Stimulated activated naive CD8-positive, alpha-beta T cell treated with anti-CD3 and anti-CD28 coated beads, Interleukin-15, Interleukin-2, amounts not matched to agents 100 U/mL and 50 U/mL, for 24 hours (primary cell): ENCODE measurements at regions not wholly inside any gene's neighbourhood (a gene's known extent, or its start where the extent isn't known, plus 50 kb on each side); places are given as distances from the start of the nearest gene placed in this dataset.

Experiments
- ATAC-seq: fragments of 150-1000 bp; cut with Tn5 transposase; one replicate; pipeline ENCODE4 v1.10.0; 2021
- DNase-seq: peaks from one replicate; pipeline ENCODE4 v3.0.0; 2021

DNA sequence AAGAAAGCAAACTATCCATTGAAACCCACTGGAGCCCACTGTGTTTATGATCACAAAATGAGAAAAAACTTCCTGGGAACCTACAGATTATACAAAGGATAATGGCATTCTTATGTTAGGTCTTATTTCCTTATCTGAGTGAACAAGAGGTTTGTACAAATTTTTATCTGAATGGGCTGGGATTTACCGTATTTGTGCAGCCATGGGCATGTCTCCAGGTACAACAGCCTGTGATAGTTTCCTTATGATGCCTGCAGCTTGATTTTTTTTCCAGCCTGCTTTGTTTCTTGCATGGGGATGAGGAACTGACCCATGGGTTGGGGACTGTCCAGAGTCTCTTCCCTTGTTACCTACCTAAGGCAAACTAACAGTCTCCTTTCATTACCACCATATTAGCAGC is 244.0 kb upstream of the RBMY1B start:
- no peak for ATAC-seq
- no peak for DNase-seq

DNA sequence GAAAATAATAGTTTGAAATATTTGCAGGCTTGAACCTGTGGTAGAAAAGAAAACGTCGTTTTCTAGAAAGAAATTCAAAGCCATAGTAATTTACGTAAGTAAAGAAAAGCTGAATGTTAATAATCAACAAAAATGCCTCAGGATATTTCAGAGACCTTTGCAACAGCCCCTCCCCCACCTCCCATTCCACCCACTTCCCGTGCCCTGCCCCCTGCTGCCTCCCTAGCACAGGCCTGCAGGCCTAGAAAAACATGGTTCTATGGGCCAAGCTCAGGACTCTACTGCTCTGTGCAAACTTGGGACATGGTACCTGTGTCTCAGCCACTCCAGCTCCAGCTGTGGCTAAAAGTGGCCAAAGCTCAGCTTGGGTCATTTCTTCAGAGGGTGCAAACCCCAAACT is 223.4 kb upstream of the RBMY1B start:
- ATAC-seq (no peak), DNase-seq (no peak)

DNA sequence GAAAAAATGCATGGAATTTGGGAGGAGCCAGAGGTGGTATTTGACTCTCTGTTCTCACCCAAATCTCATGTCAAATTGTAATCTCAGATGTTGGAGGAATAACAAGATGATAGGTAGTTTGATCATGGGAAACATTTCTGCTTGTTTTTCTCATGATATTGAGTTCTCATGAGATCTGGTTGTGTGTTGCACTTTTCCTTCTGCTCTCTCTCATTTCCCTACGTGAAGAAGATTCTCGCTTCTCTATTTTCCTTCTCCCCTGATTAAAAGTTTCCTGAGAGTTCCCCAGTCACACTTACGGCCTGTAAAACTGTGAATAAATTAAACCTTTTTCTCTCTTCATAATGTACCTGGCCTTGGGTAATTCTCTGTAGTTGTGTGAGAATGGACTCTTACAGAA is 222.2 kb upstream of the RBMY1B start:
- ATAC-seq (no peak), DNase-seq (no peak)

DNA sequence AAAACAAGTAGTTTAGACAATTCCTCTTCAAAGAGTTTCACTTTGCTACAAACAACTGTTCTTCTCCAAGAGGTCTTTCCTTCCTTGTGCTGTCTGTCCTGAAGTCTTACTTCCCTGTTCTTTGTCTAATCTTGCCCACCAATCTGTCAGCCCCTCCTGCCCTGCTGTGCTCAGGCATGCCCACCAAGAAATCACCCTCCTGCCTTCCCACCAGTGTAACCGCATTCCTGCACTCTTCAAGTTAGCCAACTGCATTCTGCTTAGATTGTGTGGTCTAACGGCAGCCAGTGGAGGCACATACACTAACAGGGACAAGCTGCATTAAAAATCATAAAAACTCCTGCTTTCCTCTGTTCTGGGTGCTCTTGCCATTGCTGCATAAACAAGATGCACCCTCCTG is 215.9 kb upstream of the RBMY1B start:
- DNase-seq (no peak), ATAC-seq (no peak)

DNA sequence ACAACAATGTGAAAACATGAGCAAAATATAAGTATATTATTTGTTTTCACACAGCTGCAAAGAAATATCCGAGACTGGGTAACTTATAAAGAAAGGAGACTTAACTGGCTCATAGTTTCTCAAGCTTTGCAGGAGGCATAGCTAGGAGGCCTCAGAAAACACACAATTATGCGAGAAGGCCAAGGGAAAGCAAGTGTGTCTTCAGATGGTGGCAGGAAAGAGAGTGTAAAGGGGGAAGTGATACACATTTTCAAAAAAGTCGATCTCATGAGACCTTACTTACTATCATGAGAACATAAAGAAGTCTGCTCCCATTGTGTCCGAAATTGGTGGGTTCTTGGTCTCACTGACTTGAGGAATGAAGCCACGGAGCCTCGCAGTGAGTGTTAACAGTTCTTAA is 208.9 kb upstream of the RBMY1B start:
- ATAC-seq (no peak), DNase-seq (no peak)

DNA sequence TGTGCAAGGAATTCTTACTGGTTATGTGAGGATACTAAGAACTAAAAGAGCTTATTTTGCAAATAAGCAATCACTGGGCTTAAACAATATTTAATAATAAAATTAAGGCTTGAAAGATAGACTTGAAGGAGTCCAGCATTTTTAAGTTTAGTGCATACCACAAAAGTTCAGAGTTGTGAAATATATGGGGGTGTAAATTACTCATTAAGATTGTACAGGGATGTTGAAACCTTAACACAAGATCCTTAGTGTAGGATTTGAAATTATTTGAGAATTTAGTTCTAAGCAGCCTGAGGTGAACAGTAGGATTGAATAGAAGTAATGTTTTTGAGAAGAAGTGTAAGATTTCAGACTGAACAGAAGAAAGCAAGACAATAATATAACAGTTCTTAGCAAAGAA is 195.8 kb upstream of the RBMY1B start:
- no peak for ATAC-seq
- DNase-seq: no peak
